Gastroesophageal sphincter (tissue), 4 donors: ENCODE measurements at regions not wholly inside any gene's neighbourhood (a gene's known extent, or its start where the extent isn't known, plus 50 kb on each side); places are given as distances from the start of the nearest gene placed in this dataset.

Experiments used
- ATAC-seq: fragments of 150-250 bp; one replicate; pipeline ENCODE4 v1.9.1; 2016; ENCODE audit warnings: mild to moderate bottlenecking, moderate library complexity
- H3K27ac ChIP-seq, 4 donors: fragments of 200-600 bp; sonication (generic) in 3 of 4; 1 replicate in 3 of 4; 2 replicates in 1 of 4; pipeline ENCODE4 v1.5.1; 2016 to 2019
- H3K27me3 ChIP-seq: fragments of 200-600 bp; sonication (generic); one replicate; pipeline ENCODE4 v1.5.1; 2019
- H3K36me3 ChIP-seq, 2 donors: fragments of 200-600 bp; sonication (generic); one replicate each; pipeline ENCODE4 v1.5.1; 2019; ENCODE audit warnings: control low read depth in 1 of 2
- H3K4me1 ChIP-seq, 3 donors: fragments of 200-600 bp; sonication (generic); 1 replicate in 2 of 3; 2 replicates in 1 of 3; pipeline ENCODE4 v1.5.1; 2016 to 2019; ENCODE audit warnings: control low read depth in 2 of 3
- H3K4me3 ChIP-seq, 2 donors: fragments of 200-600 bp; sonication (generic); one replicate each; pipeline ENCODE4 v1.5.1; 2019; ENCODE audit warnings: mild to moderate bottlenecking in 1 of 2, moderate library complexity in 1 of 2
- H3K9me3 ChIP-seq, 3 donors: fragments of 200-600 bp; sonication (generic); one replicate each; pipeline ENCODE4 v1.5.1; 2017 to 2019; ENCODE audit warnings: control low read depth in 2 of 3
- CTCF ChIP-seq, 4 experiments: fragments of 200-600 bp in 2 of 4; fragments of 450-650 bp in 2 of 4; sonication (generic) in 1 of 4; IDR thresholded peaks; one replicate each; pipeline ENCODE4 v1.5.1; 2017 to 2019; ENCODE audit warnings: antibody characterized with exemption in 4 of 4, mild to moderate bottlenecking in 2 of 4, moderate library complexity in 2 of 4
- EP300 ChIP-seq: sonication (generic); formaldehyde crosslinking; IDR thresholded peaks from one replicate; pipeline ENCODE4 v1.6.1; 2017; ENCODE audit warnings: antibody characterized with exemption, mild to moderate bottlenecking
- POLR2A ChIP-seq, 2 donors: fragments of 450-650 bp; IDR thresholded peaks; one replicate each; pipeline ENCODE4 v1.6.1; 2017; ENCODE audit warnings: antibody characterized with exemption in 2 of 2, mild to moderate bottlenecking in 2 of 2, moderate library complexity in 1 of 2
- POLR2AphosphoS5 ChIP-seq: sonication (generic); formaldehyde crosslinking; IDR thresholded peaks from one replicate; pipeline ENCODE4 v1.6.1; 2017; ENCODE audit warnings: antibody characterized with exemption
- WGBS, 2 donors: methylation state at CpG; one replicate each; pipeline ENCODE4 v1.1.5; 2018; ENCODE audit warnings: low coverage in 1 of 2; 5-methylcytosine and 5-hydroxymethylcytosine counted together

- WGBS, 2 donors, result 80 to 92% methylated on average over 1 of the region's 1 CpG
These were observed 112.9 kb upstream of the RAB3GAP2 start for GRCh38 chr1:220385158-220385557.

GRCh38 chr1:220382994-220383393 is 110.7 kb upstream of the RAB3GAP2 start:
- peaks cover 0 to 15% (median 0%) of the 10 kb centered on the region in 3 donors for H3K9me3 ChIP-seq
- WGBS, 2 donors, result 61 to 86% methylated on average over 4 of the region's 4 CpGs
- TF ChIP-seq POLR2A (IDR thresholded peaks at IDR 0.05), result no peak
- no peak for TF ChIP-seq EP300
- TF ChIP-seq POLR2AphosphoS5, result no peak
- no peak for TF ChIP-seq CTCF (IDR thresholded peaks at IDR 0.05)
- no peak overlapping the region for H3K27ac ChIP-seq
- H3K36me3 ChIP-seq, result no peaks in the 10 kb centered on the region
- no peak for ATAC-seq
- no peaks in the 10 kb centered on the region for H3K27me3 ChIP-seq
- no peaks in the 10 kb centered on the region for H3K4me1 ChIP-seq
- no peak overlapping the region for H3K4me3 ChIP-seq

More at GRCh38 chr1:220385158-220385557, 112.9 kb upstream of the RAB3GAP2 start:
- H3K27ac ChIP-seq, result no peak overlapping the region
- H3K4me3 ChIP-seq, result no peak overlapping the region
- H3K9me3 ChIP-seq, result peaks cover 0 to 15% (median 0%) of the 10 kb centered on the region in 3 donors
- TF ChIP-seq POLR2A (IDR thresholded peaks at IDR 0.05) (no peak), POLR2AphosphoS5 (no peak), EP300 (no peak), CTCF (IDR thresholded peaks at IDR 0.05) (no peak)
- H3K36me3 ChIP-seq, result no peaks in the 10 kb centered on the region
- no peaks in the 10 kb centered on the region for H3K27me3 ChIP-seq
- no peak for ATAC-seq
- no peaks in the 10 kb centered on the region for H3K4me1 ChIP-seq

GRCh38 chr1:220380885-220381284 is 108.6 kb upstream of the RAB3GAP2 start:
- ATAC-seq, result no peak
- Histone ChIP-seq H3K4me3 (no peak overlapping the region), H3K27ac (no peak overlapping the region), H3K36me3 (no peaks in the 10 kb centered on the region), H3K27me3 (no peaks in the 10 kb centered on the region), H3K9me3 (peaks cover 0 to 11% (median 0%) of the 10 kb centered on the region in 3 donors), H3K4me1 (no peaks in the 10 kb centered on the region)
- TF ChIP-seq POLR2AphosphoS5, result no peak
- 58 to 60% methylated on average over 3 of the region's 3 CpGs for WGBS, 2 donors

DNA sequence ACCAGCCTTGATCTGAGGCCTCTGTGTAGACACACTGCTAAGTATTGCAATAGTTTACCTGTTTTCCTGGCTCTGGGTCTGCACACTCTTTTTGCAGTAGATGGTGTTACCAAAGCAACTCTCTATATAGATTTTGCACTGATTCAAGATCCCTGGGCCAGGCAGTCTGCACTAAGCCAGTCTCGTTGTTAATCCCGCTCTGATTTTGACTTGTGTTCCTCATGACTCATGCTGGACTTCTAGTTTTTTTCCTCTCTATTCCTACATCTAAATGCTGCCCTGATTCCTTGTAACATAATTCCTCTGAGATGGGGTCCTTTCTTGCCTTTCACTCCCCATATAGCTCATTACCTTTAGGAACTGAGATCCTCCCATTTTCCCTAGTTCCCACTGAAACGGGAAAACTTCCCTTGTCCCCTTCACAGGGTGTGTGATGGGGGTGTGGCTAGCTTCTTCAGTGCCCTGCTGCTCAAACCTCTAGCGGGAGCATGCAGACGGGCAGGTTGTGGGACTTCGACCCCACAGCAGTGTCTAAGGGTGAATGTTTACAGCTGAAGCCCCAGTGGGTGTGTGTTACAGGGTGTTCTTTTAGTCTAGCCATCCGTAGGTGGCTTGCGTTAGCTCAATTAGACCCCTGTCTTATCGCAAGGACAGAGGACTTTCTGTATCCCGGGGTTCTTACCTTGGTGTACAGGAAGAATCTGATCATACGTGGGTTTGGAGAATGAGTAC is 106.5 kb upstream of the RAB3GAP2 start:
- TF ChIP-seq CTCF (IDR thresholded peaks at IDR 0.05), result no peak
- TF ChIP-seq POLR2AphosphoS5, result no peak
- no peak for TF ChIP-seq EP300
- no peak for TF ChIP-seq POLR2A (IDR thresholded peaks at IDR 0.05)

DNA sequence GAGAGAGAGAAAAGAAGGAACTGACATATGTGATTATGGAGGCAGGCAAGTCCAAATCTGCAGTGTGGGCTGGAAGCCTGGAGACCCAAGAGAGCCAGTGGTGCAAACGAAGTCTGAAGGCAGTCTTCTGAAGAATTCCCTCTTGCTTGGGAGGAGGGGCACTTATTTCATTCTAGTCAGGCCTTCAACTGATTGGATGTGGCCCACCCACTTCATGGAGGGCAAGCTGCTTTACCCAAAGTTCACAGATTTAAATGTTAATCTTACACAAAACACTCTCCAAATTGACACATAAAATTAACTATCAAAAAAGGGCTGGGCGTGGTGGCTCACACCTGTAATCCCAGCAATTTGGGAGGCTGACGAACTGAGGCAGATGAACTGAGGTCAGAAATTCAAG is 103.5 kb upstream of the RAB3GAP2 start:
- 58 to 78% methylated on average over 3 of the region's 3 CpGs for WGBS, 2 donors
- H3K4me1 ChIP-seq, result peaks cover 0 to 2% (median 0%) of the 10 kb centered on the region in 3 donors
- no peak for ATAC-seq
- no peak overlapping the region for H3K4me3 ChIP-seq
- H3K27ac ChIP-seq, result no peak overlapping the region
- no peak for TF ChIP-seq POLR2AphosphoS5
- TF ChIP-seq CTCF (IDR thresholded peaks at IDR 0.05), result no peak
- TF ChIP-seq POLR2A (IDR thresholded peaks at IDR 0.05), result no peak
- TF ChIP-seq EP300, result no peak
- no peaks in the 10 kb centered on the region for H3K27me3 ChIP-seq
- H3K9me3 ChIP-seq, result no peaks in the 10 kb centered on the region
- no peaks in the 10 kb centered on the region for H3K36me3 ChIP-seq

More for the DNA sequence above, 106.5 kb upstream of the RAB3GAP2 start:
- Histone ChIP-seq H3K27ac (no peak overlapping the region), H3K4me3 (no peak overlapping the region), H3K27me3 (no peaks in the 10 kb centered on the region), H3K4me1 (no peaks in the 10 kb centered on the region), H3K9me3 (no peaks in the 10 kb centered on the region), H3K36me3 (no peaks in the 10 kb centered on the region)
- 65 to 72% methylated on average over 2 to 4 of the region's 11 CpGs for WGBS, 2 donors
- ATAC-seq, result no peak
